A673 (cell line): ENCODE measurements at regions not wholly inside any gene's neighbourhood (a gene's known extent, or its start where the extent isn't known, plus 50 kb on each side); places are given as distances from the start of the nearest gene placed in this dataset.

Experiments used
- CTCF ChIP-seq: fragments of 300-800, 200-600 bp; sonication (generic); conservative IDR thresholded peaks from 2 replicates; pipeline ENCODE4 v1.5.1; 2017; ENCODE audit warnings: low read depth, mild to moderate bottlenecking, antibody characterized with exemption, low read length, moderate library complexity, mixed read lengths
- EZH2 ChIP-seq: fragments of 200-600 bp; sonication (generic); IDR thresholded peaks from 2 replicates; pipeline ENCODE4 v1.6.1; 2017; ENCODE audit warnings: borderline replicate concordance, low read depth, mild to moderate bottlenecking, mixed read lengths, antibody characterized with exemption, low read length; ENCODE audit not compliant: poor library complexity, severe bottlenecking

- TF ChIP-seq EZH2 (no peak), CTCF (no peak)
Measured at GRCh38 chr1:166630369-166630768, 208.9 kb upstream of the POGK start.
